Peyer's patch (tissue), 4 donors: ENCODE measurements at regions not wholly inside any gene's neighbourhood (a gene's known extent, or its start where the extent isn't known, plus 50 kb on each side); places are given as distances from the start of the nearest gene placed in this dataset.
"Not testable (repeated sequence)": the region's sequence is repeated elsewhere in the genome, so short reads cannot be mapped to it uniquely, and the experiment has no call there.

Experiments
- DNase-seq, 3 donors: peaks; one replicate each; pipeline ENCODE4 v3.0.0-alpha.2; 2017 to 2019
- H3K27ac ChIP-seq, 4 donors: fragments of 200-600 bp; sonication (generic); one replicate each; pipeline ENCODE4 v1.5.1; 2016 to 2019
- H3K27me3 ChIP-seq, 2 donors: fragments of 200-600 bp; sonication (generic); one replicate each; pipeline ENCODE4 v1.5.1; 2019
- H3K36me3 ChIP-seq, 3 donors: fragments of 200-600 bp; sonication (generic); one replicate each; pipeline ENCODE4 v1.5.1; 2016 to 2019
- H3K4me1 ChIP-seq, 4 donors: fragments of 200-600 bp; sonication (generic); one replicate each; pipeline ENCODE4 v1.5.1; 2016 to 2019
- H3K4me3 ChIP-seq, 4 donors: fragments of 200-600 bp; sonication (generic); 1 replicate in 3 of 4; 2 replicates in 1 of 4; pipeline ENCODE4 v1.5.1; 2016 to 2019; ENCODE audit warnings: mild to moderate bottlenecking in 1 of 4
- H3K9me3 ChIP-seq, 4 donors: fragments of 200-600 bp; sonication (generic); one replicate each; pipeline ENCODE4 v1.5.1; 2016 to 2019; ENCODE audit warnings: mild to moderate bottlenecking in 1 of 4
- CTCF ChIP-seq, 6 experiments: fragments of 450-650 bp in 4 of 6; fragments of 200-600 bp in 2 of 6; sonication (generic) in 1 of 6; IDR thresholded peaks; one replicate each; pipeline ENCODE4 v1.5.1; 2017 to 2019; ENCODE audit warnings: antibody characterized with exemption in 6 of 6, mild to moderate bottlenecking in 3 of 6, moderate library complexity in 1 of 6
- POLR2A ChIP-seq, 2 donors: fragments of 450-650 bp; IDR thresholded peaks; one replicate each; pipeline ENCODE4 v1.5.1; 2017; ENCODE audit warnings: antibody characterized with exemption in 2 of 2, mild to moderate bottlenecking in 2 of 2, moderate library complexity in 2 of 2

GRCh38 chr20:52031206-52031562, 160.4 kb downstream of the ZFP64 start:
- no peaks in the 10 kb centered on the region for H3K9me3 ChIP-seq
- H3K36me3 ChIP-seq = no peaks in the 10 kb centered on the region
- peaks cover 0 to 13% (median 0%) of the 10 kb centered on the region in 4 donors for H3K4me1 ChIP-seq
- DNase-seq = no peak
- H3K27ac ChIP-seq = peak overlapping the region in 2 of 4 donors; percentile 12 to 46
- no peak for TF ChIP-seq POLR2A (IDR thresholded peaks at IDR 0.05)
- no peak for TF ChIP-seq CTCF (IDR thresholded peaks at IDR 0.05)
- H3K4me3 ChIP-seq = no peak overlapping the region
- no peaks in the 10 kb centered on the region for H3K27me3 ChIP-seq

DNA sequence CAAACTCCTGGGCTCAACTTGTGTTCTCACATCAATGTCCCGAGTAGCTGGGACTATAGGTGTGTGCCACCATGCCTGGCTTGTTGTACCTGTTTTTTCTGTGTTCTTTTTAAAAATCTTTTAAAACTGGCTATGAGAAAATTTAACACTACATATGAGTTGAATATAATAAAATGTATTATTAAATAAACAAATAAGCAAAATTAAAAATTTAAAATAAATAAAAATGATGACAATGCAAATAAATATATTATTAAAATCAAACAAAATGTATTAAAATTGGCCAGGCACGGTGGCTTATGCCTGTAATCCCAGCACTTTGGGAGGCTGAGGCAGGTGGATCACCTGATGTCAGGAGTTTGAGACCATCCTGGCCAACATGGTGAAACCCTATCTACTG, 162.4 kb downstream of the ZFP64 start:
- H3K36me3 ChIP-seq, H3K27me3 ChIP-seq: not testable (repeated sequence)
- peaks cover 0 to 13% (median 0%) of the 10 kb centered on the region in 4 donors for H3K4me1 ChIP-seq

DNA sequence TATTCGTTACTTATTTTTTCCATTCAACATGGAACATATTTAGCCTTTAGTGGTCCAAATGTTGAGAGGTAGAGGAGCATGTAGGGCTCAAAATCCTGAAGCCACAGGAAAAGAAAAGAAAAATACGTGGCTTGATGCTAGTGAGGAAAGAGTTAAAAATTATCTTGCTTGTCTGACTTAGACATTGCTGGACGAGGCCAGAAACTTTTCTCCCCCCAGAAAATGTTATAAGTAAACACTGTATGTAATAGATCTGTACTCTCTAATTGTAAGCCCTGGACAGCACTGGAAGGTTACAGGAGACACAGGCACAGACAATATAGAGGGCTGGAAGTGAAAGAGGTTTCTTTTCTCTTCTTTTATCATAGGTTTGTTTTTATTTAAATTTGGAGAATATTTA, 165.6 kb downstream of the ZFP64 start:
- Histone ChIP-seq H3K27ac (no peak overlapping the region), H3K4me3 (no peak overlapping the region), H3K9me3 (no peaks in the 10 kb centered on the region), H3K36me3 (no peaks in the 10 kb centered on the region), H3K27me3 (no peaks in the 10 kb centered on the region), H3K4me1 (no peaks in the 10 kb centered on the region)
- no peak for DNase-seq
- no peak for TF ChIP-seq POLR2A (IDR thresholded peaks at IDR 0.05)

More for the DNA sequence above, 162.4 kb downstream of the ZFP64 start:
- not testable (repeated sequence) for H3K9me3 ChIP-seq, H3K27ac ChIP-seq, DNase-seq, H3K4me3 ChIP-seq

DNA sequence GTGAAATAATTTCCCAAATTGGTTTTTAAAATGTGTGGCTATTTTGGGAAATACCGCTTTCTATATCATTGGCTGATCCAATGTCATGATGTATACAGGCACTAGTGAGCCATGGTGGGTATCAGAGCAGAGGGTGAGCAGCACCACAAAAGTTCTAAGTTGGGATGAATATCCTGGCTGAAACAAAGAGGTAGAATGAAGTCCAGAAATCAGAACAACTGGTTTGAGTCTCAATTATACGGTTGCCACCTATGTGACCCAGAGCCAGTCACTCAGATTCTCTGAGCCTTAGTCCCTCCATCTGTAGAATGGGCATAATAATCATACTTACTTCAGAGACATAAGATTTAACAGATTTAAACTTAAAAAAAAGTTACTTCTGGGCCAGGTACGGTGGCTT, 172.3 kb downstream of the ZFP64 start:
- Histone ChIP-seq H3K27me3 (no peaks in the 10 kb centered on the region), H3K27ac (no peak overlapping the region), H3K4me1 (no peaks in the 10 kb centered on the region), H3K36me3 (no peaks in the 10 kb centered on the region), H3K9me3 (no peaks in the 10 kb centered on the region), H3K4me3 (no peak overlapping the region)
- no peak for DNase-seq
- no peak for TF ChIP-seq POLR2A (IDR thresholded peaks at IDR 0.05)
- no peak for TF ChIP-seq CTCF (IDR thresholded peaks at IDR 0.05)

GRCh38 chr20:52017669-52018317, 173.8 kb downstream of the ZFP64 start:
- Histone ChIP-seq H3K27ac (no peak overlapping the region), H3K9me3 (no peaks in the 10 kb centered on the region), H3K4me3 (no peak overlapping the region), H3K4me1 (no peaks in the 10 kb centered on the region), H3K36me3 (no peaks in the 10 kb centered on the region), H3K27me3 (no peaks in the 10 kb centered on the region)
- DNase-seq = no peak
- TF ChIP-seq POLR2A (IDR thresholded peaks at IDR 0.05) (no peak), CTCF (IDR thresholded peaks at IDR 0.05) (no peak)

GRCh38 chr20:52016022-52016421, 175.6 kb downstream of the ZFP64 start:
- Histone ChIP-seq H3K4me3 (no peak overlapping the region), H3K4me1 (no peaks in the 10 kb centered on the region), H3K9me3 (no peaks in the 10 kb centered on the region), H3K36me3 (no peaks in the 10 kb centered on the region), H3K27me3 (no peaks in the 10 kb centered on the region), H3K27ac (no peak overlapping the region)
- no peak for DNase-seq
- TF ChIP-seq POLR2A (IDR thresholded peaks at IDR 0.05) = no peak
- TF ChIP-seq CTCF (IDR thresholded peaks at IDR 0.05) = no peak

DNA sequence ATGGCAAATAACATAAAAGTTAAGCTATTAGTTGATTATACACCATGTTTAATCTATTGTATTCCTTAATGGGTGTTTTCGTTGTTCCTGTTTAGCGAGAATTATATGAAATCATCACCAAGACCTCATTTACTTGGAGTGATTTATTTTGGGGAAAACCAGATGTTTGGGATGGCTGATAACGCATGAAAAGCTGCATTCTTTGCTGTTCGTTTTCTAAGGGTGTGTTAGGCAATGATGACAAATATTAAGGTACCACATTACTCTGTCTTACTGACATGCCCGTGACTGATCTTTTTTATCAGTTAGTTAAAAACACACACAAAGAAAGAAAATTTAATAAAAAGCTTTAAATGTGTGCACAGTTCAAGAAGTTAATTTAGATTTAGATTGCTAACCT, 176.4 kb downstream of the ZFP64 start:
- no peak overlapping the region for H3K4me3 ChIP-seq
- H3K9me3 ChIP-seq = peaks cover 0 to 4% (median 0%) of the 10 kb centered on the region in 4 donors
- H3K27ac ChIP-seq = no peak overlapping the region
- H3K4me1 ChIP-seq = no peaks in the 10 kb centered on the region
- no peaks in the 10 kb centered on the region for H3K27me3 ChIP-seq
- no peak for TF ChIP-seq CTCF (IDR thresholded peaks at IDR 0.05)
- TF ChIP-seq POLR2A (IDR thresholded peaks at IDR 0.05) = no peak
- no peak for DNase-seq
- no peaks in the 10 kb centered on the region for H3K36me3 ChIP-seq
